ENCODE measurements at regions not wholly inside any gene's neighbourhood (a gene's known extent, or its start where the extent isn't known, plus 50 kb on each side); places are given as distances from the start of the nearest gene placed in this dataset.

GRCh38 chr3:18024715-18025114, 282.3 kb upstream of the TBC1D5 start:
- TF ChIP-seq SMC3 (IDR thresholded peaks at IDR 0.05; ENCODE audit: low read depth, low read length) (no peak), EP300 (IDR thresholded peaks at IDR 0.05; ENCODE audit: borderline replicate concordance in 1 of 2, low read depth in 1 of 2, low read length in 1 of 2) (no peak), GATA2 (CRISPR knock-in tag; IDR thresholded peaks at IDR 0.05) (no peak), MEF2A (IDR thresholded peaks at IDR 0.05; ENCODE audit: borderline replicate concordance, low read depth) (no peak)
- TF ChIP-seq, protein P1, sequence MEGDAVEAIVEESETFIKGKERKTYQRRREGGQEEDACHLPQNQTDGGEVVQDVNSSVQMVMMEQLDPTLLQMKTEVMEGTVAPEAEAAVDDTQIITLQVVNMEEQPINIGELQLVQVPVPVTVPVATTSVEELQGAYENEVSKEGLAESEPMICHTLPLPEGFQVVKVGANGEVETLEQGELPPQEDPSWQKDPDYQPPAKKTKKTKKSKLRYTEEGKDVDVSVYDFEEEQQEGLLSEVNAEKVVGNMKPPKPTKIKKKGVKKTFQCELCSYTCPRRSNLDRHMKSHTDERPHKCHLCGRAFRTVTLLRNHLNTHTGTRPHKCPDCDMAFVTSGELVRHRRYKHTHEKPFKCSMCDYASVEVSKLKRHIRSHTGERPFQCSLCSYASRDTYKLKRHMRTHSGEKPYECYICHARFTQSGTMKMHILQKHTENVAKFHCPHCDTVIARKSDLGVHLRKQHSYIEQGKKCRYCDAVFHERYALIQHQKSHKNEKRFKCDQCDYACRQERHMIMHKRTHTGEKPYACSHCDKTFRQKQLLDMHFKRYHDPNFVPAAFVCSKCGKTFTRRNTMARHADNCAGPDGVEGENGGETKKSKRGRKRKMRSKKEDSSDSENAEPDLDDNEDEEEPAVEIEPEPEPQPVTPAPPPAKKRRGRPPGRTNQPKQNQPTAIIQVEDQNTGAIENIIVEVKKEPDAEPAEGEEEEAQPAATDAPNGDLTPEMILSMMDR (IDR thresholded peaks at IDR 0.05), result no peak

All from SK-N-SH (cell line).